ENCODE measurements at regions not wholly inside any gene's neighbourhood (a gene's known extent, or its start where the extent isn't known, plus 50 kb on each side); places are given as distances from the start of the nearest gene placed in this dataset.
A peak's percentile ranks its signal among the peaks of the same experiment; 100 is the strongest.
"Not testable (repeated sequence)": the region's sequence is repeated elsewhere in the genome, so short reads cannot be mapped to it uniquely, and the experiment has no call there.

GRCh38 chr17:30599428-30600059, 122.3 kb downstream of the GOSR1 start:
- H3K27ac ChIP-seq = peak overlapping the region; percentile 94
- H3K36me3 ChIP-seq = no peaks in the 10 kb centered on the region
- H3K4me1 ChIP-seq (ENCODE audit: control insufficient read depth in 1 of 2, insufficient read depth in 1 of 2, low read depth in 1 of 2, low read length in 1 of 2) = peaks cover 16 to 18% of the 10 kb centered on the region in 2 experiments
- peak overlapping the region; percentile 79 to 88 for H3K4me3 ChIP-seq (ENCODE audit: low read depth in 1 of 2, low read length in 1 of 2)
- no peak for TF ChIP-seq CTCF (IDR thresholded peaks at IDR 0.05)
- H3K9me3 ChIP-seq = no peaks in the 10 kb centered on the region
- no peaks in the 10 kb centered on the region for H3K27me3 ChIP-seq

DNA sequence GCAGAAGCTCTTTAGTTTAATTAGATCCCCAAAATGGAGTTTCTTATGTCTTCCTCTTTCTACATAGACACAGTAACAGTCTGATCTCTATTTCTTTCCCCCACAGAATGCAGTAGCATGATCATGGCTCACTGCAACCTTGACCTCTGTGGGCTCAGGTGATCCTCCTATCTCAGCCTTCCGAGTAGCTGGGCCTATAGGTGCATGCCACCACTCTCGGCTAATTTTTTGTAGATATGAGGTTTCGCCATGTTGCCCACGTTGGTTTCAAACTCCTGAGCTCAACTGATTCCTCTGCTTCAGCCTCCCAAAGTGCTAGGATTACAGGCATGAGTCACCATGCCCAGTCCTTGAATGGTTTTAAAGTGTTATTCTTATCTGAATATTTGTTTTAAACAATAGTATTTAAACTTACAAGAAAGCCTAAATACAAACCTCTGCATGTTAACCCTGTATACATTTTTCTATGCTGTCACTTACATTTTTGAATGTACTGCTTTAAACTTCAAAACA, 120.6 kb downstream of the GOSR1 start:
- H3K27ac ChIP-seq = no peak overlapping the region
- H3K9me3 ChIP-seq = no peaks in the 10 kb centered on the region
- no peak for TF ChIP-seq CTCF (IDR thresholded peaks at IDR 0.05)
- H3K4me3 ChIP-seq (ENCODE audit: low read depth in 1 of 2, low read length in 1 of 2) = no peak overlapping the region
- no peaks in the 10 kb centered on the region for H3K36me3 ChIP-seq
- peaks cover 16 to 18% of the 10 kb centered on the region in 2 experiments for H3K4me1 ChIP-seq (ENCODE audit: control insufficient read depth in 1 of 2, insufficient read depth in 1 of 2, low read depth in 1 of 2, low read length in 1 of 2)
- no peaks in the 10 kb centered on the region for H3K27me3 ChIP-seq

- not testable (repeated sequence) for H3K4me3 ChIP-seq (ENCODE audit: low read depth in 1 of 2, low read length in 1 of 2); H3K27ac ChIP-seq; H3K9me3 ChIP-seq; H3K27me3 ChIP-seq; H3K36me3 ChIP-seq
- H3K4me1 ChIP-seq (ENCODE audit: control insufficient read depth in 1 of 2, insufficient read depth in 1 of 2, low read depth in 1 of 2, low read length in 1 of 2) = peaks cover 16 to 18% of the 10 kb centered on the region in 2 experiments
Observed at GRCh38 chr17:30596948-30597775, 120.0 kb downstream of the GOSR1 start.

- H3K27ac ChIP-seq; H3K36me3 ChIP-seq; H3K9me3 ChIP-seq; H3K4me3 ChIP-seq (ENCODE audit: low read depth in 1 of 2, low read length in 1 of 2); H3K4me1 ChIP-seq (ENCODE audit: control insufficient read depth in 1 of 2, insufficient read depth in 1 of 2, low read depth in 1 of 2, low read length in 1 of 2); H3K27me3 ChIP-seq: not testable (repeated sequence)
Observed at GRCh38 chr17:30594953-30595371, 117.8 kb downstream of the GOSR1 start.

- no peak for TF ChIP-seq CTCF (IDR thresholded peaks at IDR 0.05)
- H3K4me3 ChIP-seq (ENCODE audit: low read depth in 1 of 2, low read length in 1 of 2) = no peak overlapping the region
- no peaks in the 10 kb centered on the region for H3K36me3 ChIP-seq
- no peaks in the 10 kb centered on the region for H3K27me3 ChIP-seq
- peaks cover under 1 to 2% of the 10 kb centered on the region in 2 experiments for H3K4me1 ChIP-seq (ENCODE audit: control insufficient read depth in 1 of 2, insufficient read depth in 1 of 2, low read depth in 1 of 2, low read length in 1 of 2)
- H3K27ac ChIP-seq = no peak overlapping the region
- H3K9me3 ChIP-seq = no peaks in the 10 kb centered on the region
Observed at GRCh38 chr17:30594223-30594952, 117.2 kb downstream of the GOSR1 start.

- H3K4me3 ChIP-seq (ENCODE audit: low read depth in 1 of 2, low read length in 1 of 2) = no peak overlapping the region
- no peak overlapping the region for H3K27ac ChIP-seq
- no peaks in the 10 kb centered on the region for H3K9me3 ChIP-seq
- no peaks in the 10 kb centered on the region for H3K36me3 ChIP-seq
- H3K4me1 ChIP-seq (ENCODE audit: control insufficient read depth in 1 of 2, insufficient read depth in 1 of 2, low read depth in 1 of 2, low read length in 1 of 2) = no peaks in the 10 kb centered on the region
- H3K27me3 ChIP-seq = no peaks in the 10 kb centered on the region
- TF ChIP-seq CTCF (IDR thresholded peaks at IDR 0.05) = no peak
Observed at GRCh38 chr17:30590081-30590733, 113.0 kb downstream of the GOSR1 start.
